Thyroid gland (tissue), 4 donors: ENCODE measurements at regions not wholly inside any gene's neighbourhood (a gene's known extent, or its start where the extent isn't known, plus 50 kb on each side); places are given as distances from the start of the nearest gene placed in this dataset.

ENCODE experiments used
- DNase-seq, 2 donors: peaks; one replicate each; pipeline ENCODE4 v3.0.0-alpha.2; 2019
- H3K27ac ChIP-seq, 3 donors: fragments of 200-600 bp; sonication (generic); 1 replicate in 2 of 3; 2 replicates in 1 of 3; pipeline ENCODE4 v1.5.1; 2016 to 2019; ENCODE audit warnings: mild to moderate bottlenecking in 1 of 3, moderate library complexity in 1 of 3
- H3K27me3 ChIP-seq: fragments of 200-600 bp; sonication (generic); one replicate; pipeline ENCODE4 v1.5.1; 2019
- H3K36me3 ChIP-seq, 2 donors: fragments of 200-600 bp; sonication (generic); one replicate each; pipeline ENCODE4 v1.5.1; 2016 to 2019
- H3K4me1 ChIP-seq, 2 donors: fragments of 200-600 bp; sonication (generic); one replicate each; pipeline ENCODE4 v1.5.1; 2017 to 2019
- H3K4me3 ChIP-seq, 3 donors: fragments of 200-600 bp; sonication (generic); replicated peaks in 1 of 3; 1 replicate in 2 of 3; 2 replicates in 1 of 3; pipeline ENCODE4 v1.5.1; 2016; ENCODE audit warnings: mild to moderate bottlenecking in 1 of 3
- H3K9me3 ChIP-seq: fragments of 200-600 bp; sonication (generic); one replicate; pipeline ENCODE4 v1.5.1; 2017
- POLR2A ChIP-seq, 2 donors: fragments of 450-650 bp; IDR thresholded peaks; one replicate each; pipeline ENCODE4 v1.6.1; 2017; ENCODE audit warnings: antibody characterized with exemption in 2 of 2, mild to moderate bottlenecking in 2 of 2, moderate library complexity in 1 of 2
- WGBS, 2 donors: methylation state at CpG; one replicate each; pipeline ENCODE4 v1.1.5; 2017; 5-methylcytosine and 5-hydroxymethylcytosine counted together
- intact Hi-C: fragments of 100-400 bp; cut with DNase I; formaldehyde crosslinking; loops from one replicate; pipeline ENCODE4 v1.15.1; 2023
- TF ChIP-seq, protein P1 (sequence below), 6 experiments: fragments of 200-600 bp in 3 of 6; fragments of 450-650 bp in 3 of 6; sonication (generic) in 3 of 6; IDR thresholded peaks; one replicate each; pipeline ENCODE4 v1.5.1; 2016 to 2019; ENCODE audit warnings: antibody characterized with exemption in 6 of 6, mild to moderate bottlenecking in 2 of 6, inconsistent platforms in 1 of 6, moderate library complexity in 1 of 6

DNA sequence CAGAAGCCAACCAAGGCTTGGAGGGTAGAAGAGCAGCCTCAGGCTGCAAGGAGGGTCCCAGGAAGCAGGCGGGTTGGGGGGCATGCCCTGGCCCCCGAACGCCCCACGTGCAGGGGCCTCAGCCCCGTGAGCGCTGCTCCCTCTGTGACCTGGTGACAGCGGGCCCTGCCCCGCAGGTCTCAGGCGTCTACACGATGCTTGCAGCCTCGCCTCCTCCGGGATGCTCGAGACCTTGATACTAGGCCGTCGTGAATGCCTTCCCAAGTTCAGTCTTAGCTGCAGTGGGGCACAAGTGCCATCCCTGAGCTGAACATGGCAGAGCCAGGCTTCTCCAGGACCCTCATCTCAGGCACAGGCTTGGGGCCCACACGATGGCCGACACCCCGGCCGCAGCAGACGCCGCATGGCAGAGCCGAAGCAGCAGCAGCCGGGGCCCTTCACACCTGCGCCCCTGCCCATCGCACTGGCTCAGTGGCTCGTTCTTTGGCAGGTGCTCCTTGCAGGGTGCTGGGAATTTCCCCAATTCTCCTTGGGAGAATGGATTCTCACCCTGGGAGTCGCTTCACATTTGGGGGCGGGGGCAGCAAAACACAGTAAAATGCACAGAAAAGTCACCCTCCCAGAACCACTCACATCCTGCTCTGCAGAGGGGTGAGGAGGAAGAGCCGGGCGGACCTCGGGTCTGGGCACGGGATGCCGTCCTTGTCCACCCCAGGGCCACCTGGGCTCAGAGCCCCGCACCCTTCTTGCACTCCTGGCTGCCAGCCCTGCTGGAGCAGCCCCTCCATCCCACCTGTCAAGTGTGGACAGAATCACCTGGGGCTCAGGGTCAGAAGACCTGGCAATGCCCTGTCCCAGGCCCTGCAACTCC is 161.8 kb downstream of the DLL1 start:
- Histone ChIP-seq H3K9me3 (no peaks in the 10 kb centered on the region), H3K4me1 (peaks cover 6 to 35% of the 10 kb centered on the region in 2 donors), H3K27me3 (no peaks in the 10 kb centered on the region), H3K27ac (no peak overlapping the region), H3K4me3 (no peak overlapping the region), H3K36me3 (no peaks in the 10 kb centered on the region)
- no peak for DNase-seq
- 88 to 93% methylated on average over 22 to 28 of the region's 34 CpGs for WGBS, 2 donors
- TF ChIP-seq, protein P1, sequence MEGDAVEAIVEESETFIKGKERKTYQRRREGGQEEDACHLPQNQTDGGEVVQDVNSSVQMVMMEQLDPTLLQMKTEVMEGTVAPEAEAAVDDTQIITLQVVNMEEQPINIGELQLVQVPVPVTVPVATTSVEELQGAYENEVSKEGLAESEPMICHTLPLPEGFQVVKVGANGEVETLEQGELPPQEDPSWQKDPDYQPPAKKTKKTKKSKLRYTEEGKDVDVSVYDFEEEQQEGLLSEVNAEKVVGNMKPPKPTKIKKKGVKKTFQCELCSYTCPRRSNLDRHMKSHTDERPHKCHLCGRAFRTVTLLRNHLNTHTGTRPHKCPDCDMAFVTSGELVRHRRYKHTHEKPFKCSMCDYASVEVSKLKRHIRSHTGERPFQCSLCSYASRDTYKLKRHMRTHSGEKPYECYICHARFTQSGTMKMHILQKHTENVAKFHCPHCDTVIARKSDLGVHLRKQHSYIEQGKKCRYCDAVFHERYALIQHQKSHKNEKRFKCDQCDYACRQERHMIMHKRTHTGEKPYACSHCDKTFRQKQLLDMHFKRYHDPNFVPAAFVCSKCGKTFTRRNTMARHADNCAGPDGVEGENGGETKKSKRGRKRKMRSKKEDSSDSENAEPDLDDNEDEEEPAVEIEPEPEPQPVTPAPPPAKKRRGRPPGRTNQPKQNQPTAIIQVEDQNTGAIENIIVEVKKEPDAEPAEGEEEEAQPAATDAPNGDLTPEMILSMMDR (IDR thresholded peaks at IDR 0.05) = no peak
- no peak for TF ChIP-seq POLR2A (IDR thresholded peaks at IDR 0.05)
- intact Hi-C loops = no loop called here

DNA sequence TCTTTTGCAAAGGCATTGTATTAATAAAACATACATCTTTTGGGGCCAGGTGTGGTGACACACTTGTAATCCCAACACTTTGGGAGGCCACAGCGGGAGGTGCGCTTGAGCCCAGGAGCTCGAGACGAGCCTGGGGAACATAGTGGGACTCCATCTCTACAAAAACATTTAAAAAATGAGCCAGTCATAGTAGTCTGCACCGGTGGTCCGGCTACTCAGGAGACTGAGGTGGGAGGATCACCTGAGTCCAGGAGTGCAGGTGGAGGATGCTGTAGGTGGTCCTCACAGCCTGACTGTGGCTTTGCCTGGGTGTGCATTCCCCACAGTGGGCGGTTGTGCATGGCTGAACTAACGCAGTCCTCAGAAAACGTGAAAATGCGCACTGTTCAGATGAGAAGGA is 162.5 kb downstream of the DLL1 start:
- Histone ChIP-seq H3K36me3 (no peaks in the 10 kb centered on the region), H3K27me3 (no peaks in the 10 kb centered on the region), H3K27ac (no peak overlapping the region), H3K4me1 (peaks cover 9 to 39% of the 10 kb centered on the region in 2 donors), H3K9me3 (no peaks in the 10 kb centered on the region), H3K4me3 (no peak overlapping the region)
- 86 to 94% methylated on average over 10 of the region's 10 CpGs for WGBS, 2 donors
- intact Hi-C loops = no loop called here
- TF ChIP-seq, protein P1 (IDR thresholded peaks at IDR 0.05) = no peak
- no peak for DNase-seq

DNA sequence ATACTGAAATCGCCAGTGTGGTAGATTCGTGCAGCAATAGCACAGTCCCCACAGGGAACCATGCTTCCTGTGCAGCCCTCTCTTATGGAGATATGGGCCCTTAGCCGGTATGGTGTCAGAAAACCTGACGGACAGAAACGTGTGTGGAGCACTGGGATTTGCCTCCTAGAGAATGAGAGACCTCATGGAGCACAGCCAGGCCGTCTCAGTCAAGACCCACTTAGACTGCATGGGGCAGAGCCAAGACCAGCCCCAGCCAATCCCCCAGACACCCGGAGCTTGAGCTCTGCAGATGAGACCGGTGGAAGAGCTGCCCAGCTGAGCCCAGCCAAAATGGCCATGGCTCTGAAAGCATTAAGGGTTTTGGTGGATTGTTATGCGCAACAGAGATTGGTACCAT is 163.7 kb downstream of the DLL1 start:
- Histone ChIP-seq H3K9me3 (no peaks in the 10 kb centered on the region), H3K36me3 (no peaks in the 10 kb centered on the region), H3K27ac (no peak overlapping the region), H3K4me3 (no peak overlapping the region), H3K4me1 (peaks cover 9 to 46% of the 10 kb centered on the region in 2 donors), H3K27me3 (no peaks in the 10 kb centered on the region)
- 76 to 80% methylated on average over 9 of the region's 9 CpGs for WGBS, 2 donors
- intact Hi-C loops = no loop called here
- no peak for DNase-seq
- no peak for TF ChIP-seq POLR2A (IDR thresholded peaks at IDR 0.05)
- TF ChIP-seq, protein P1 (IDR thresholded peaks at IDR 0.05) = no peak

DNA sequence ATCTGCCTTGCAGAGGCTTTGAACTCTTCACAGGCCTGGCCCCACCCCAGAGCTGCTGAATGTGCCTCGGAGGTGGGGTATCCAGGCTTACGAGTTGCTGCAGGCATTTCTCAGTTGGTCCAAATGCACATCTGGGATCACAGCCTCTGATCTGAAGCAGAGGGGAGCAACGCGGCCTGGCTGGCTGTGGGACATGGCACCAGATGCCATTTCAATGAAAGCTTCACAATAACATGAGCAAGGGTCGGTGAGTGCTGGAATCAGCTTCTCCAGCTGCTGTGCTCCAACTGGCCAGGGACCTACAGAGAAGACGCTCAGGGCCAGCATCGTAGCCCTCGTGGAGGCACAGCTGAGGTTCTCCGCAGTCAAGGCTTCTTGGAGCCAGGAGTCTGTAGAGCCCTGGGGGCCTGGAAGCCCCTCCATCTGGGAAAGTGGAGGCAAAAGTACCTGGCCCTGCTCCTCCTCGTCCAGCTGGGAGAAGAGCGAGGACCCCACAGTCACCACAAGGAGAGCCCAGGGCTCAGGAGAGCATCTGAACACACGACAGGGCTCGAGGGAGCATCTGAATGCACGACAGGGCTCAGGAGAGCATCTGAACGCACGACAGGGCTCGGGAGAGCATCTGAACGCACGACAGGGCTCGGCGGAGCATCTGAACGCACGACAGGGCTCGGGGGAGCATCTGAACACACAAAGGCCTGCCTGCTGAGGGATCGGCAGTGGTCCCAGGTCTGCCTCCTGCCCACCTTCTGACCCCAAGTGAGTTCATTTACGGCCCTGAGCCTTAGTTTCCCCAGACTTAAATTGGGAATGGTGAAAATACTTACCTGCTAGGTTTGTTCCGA is 165.2 kb downstream of the DLL1 start:
- Histone ChIP-seq H3K27ac (peak overlapping the region in 1 of 3 donors; percentile 38), H3K4me3 (no peak overlapping the region), H3K27me3 (no peaks in the 10 kb centered on the region), H3K36me3 (no peaks in the 10 kb centered on the region), H3K9me3 (no peaks in the 10 kb centered on the region), H3K4me1 (peaks cover 9 to 46% of the 10 kb centered on the region in 2 donors)
- no peak for DNase-seq
- intact Hi-C loops = no loop called here
- TF ChIP-seq POLR2A (IDR thresholded peaks at IDR 0.05) = no peak
- TF ChIP-seq, protein P1 (IDR thresholded peaks at IDR 0.05) = no peak
- 89 to 91% methylated on average over 24 of the region's 27 CpGs for WGBS, 2 donors
